GM04503 (cell line): ENCODE measurements at regions not wholly inside any gene's neighbourhood (a gene's known extent, or its start where the extent isn't known, plus 50 kb on each side); places are given as distances from the start of the nearest gene placed in this dataset.

Experiments used
- DNase-seq: peaks from one replicate; pipeline ENCODE4 v3.0.0-alpha.2; 2012; ENCODE audit warnings: low read depth

- no peak for DNase-seq
Observed at GRCh38 chr10:14468023-14468441, 137.3 kb upstream of the FRMD4A start.

GRCh38 chr10:14466257-14466656 lies 135.5 kb upstream of the FRMD4A start:
- DNase-seq = no peak

GRCh38 chr10:14460447-14460846 lies 129.7 kb upstream of the FRMD4A start:
- no peak for DNase-seq

GRCh38 chr10:14459665-14460064 lies 128.9 kb upstream of the FRMD4A start:
- DNase-seq = no peak

- DNase-seq = no peak
Observed at GRCh38 chr10:14456870-14457266, 126.1 kb upstream of the FRMD4A start.

GRCh38 chr10:14456218-14456869 lies 125.6 kb upstream of the FRMD4A start:
- DNase-seq = no peak

GRCh38 chr10:14454629-14455028 lies 123.9 kb upstream of the FRMD4A start:
- DNase-seq = no peak

- DNase-seq = no peak
Observed at GRCh38 chr10:14454206-14454605, 123.5 kb upstream of the FRMD4A start.

GRCh38 chr10:14453593-14453992 lies 122.9 kb upstream of the FRMD4A start:
- DNase-seq = no peak

- no peak for DNase-seq
Observed at GRCh38 chr10:14451341-14451740, 120.6 kb upstream of the FRMD4A start.

GRCh38 chr10:14450041-14450491 lies 119.3 kb upstream of the FRMD4A start:
- no peak for DNase-seq

GRCh38 chr10:14449293-14449815 lies 118.6 kb upstream of the FRMD4A start:
- no peak for DNase-seq

GRCh38 chr10:14448197-14448990 lies 117.7 kb upstream of the FRMD4A start:
- DNase-seq = no peak

- DNase-seq = no peak
Observed at GRCh38 chr10:14447094-14447839, 116.5 kb upstream of the FRMD4A start.

GRCh38 chr10:14439451-14440259 lies 108.9 kb upstream of the FRMD4A start:
- peak; percentile 13 for DNase-seq

- DNase-seq = no peak
Observed at GRCh38 chr10:14438576-14438975, 107.9 kb upstream of the FRMD4A start.

- DNase-seq = no peak
Observed at GRCh38 chr10:14438057-14438456, 107.3 kb upstream of the FRMD4A start.

GRCh38 chr10:14435976-14436632 lies 105.4 kb upstream of the FRMD4A start:
- DNase-seq = no peak

- DNase-seq = no peak
Observed at GRCh38 chr10:14433147-14433546, 102.4 kb upstream of the FRMD4A start.

GRCh38 chr10:14431868-14432267 lies 101.1 kb upstream of the FRMD4A start:
- no peak for DNase-seq

- DNase-seq = no peak
Observed at GRCh38 chr10:14429043-14429700, 98.4 kb upstream of the FRMD4A start.
